Psoas muscle (tissue), 7 donors: ENCODE measurements at regions not wholly inside any gene's neighbourhood (a gene's known extent, or its start where the extent isn't known, plus 50 kb on each side); places are given as distances from the start of the nearest gene placed in this dataset.
A peak's percentile ranks its signal among the peaks of the same experiment; 100 is the strongest.
"Not testable (repeated sequence)": the region's sequence is repeated elsewhere in the genome, so short reads cannot be mapped to it uniquely, and the experiment has no call there.

Experiments used
- ATAC-seq, 4 donors: fragments of 200-7000 bp; cut with Tn5 transposase; one replicate each; pipeline ENCODE4 v1.9.1; 2020; ENCODE audit warnings: moderate library complexity in 3 of 4, mild to moderate bottlenecking in 2 of 4
- DNase-seq, 2 donors: peaks; one replicate each; pipeline ENCODE4 v3.0.0-alpha.2; 2020
- H3K27ac ChIP-seq: fragments of 200-600 bp; one replicate; pipeline ENCODE4 v1.8.0; 2022
- H3K27me3 ChIP-seq, 3 donors: fragments of 200-600 bp in 1 of 3; one replicate each; pipeline versions ENCODE4 v1.6.1 to v1.8.0; 2013 to 2022; ENCODE audit warnings: low read length in 2 of 3, mild to moderate bottlenecking in 2 of 3, moderate library complexity in 1 of 3; ENCODE audit not compliant: insufficient read depth in 3 of 3
- H3K36me3 ChIP-seq, 2 donors: fragments of 200-600 bp in 1 of 2; one replicate each; pipeline versions ENCODE4 v1.6.1 to v1.8.0; 2013 to 2022; ENCODE audit warnings: low read depth in 1 of 2, mild to moderate bottlenecking in 1 of 2, moderate library complexity in 1 of 2; ENCODE audit not compliant: insufficient read depth in 1 of 2
- H3K4me1 ChIP-seq: fragments of 200-600 bp; one replicate; pipeline ENCODE4 v1.8.0; 2022
- H3K4me3 ChIP-seq: fragments of 200-600 bp; one replicate; pipeline ENCODE4 v1.8.0; 2022; ENCODE audit warnings: mild to moderate bottlenecking
- H3K9me3 ChIP-seq: fragments of 200-600 bp; one replicate; pipeline ENCODE4 v1.8.0; 2022
- CTCF ChIP-seq: fragments of 200-600 bp; IDR thresholded peaks from one replicate; pipeline ENCODE4 v1.8.0; 2022; ENCODE audit warnings: antibody characterized with exemption
- WGBS, 3 donors: extraction: QIAGEN DNeasy Blood & Tissue Kit; methylation state at CpG; one replicate each; pipeline versions ENCODE4 v1.1.6 to v1.1.7; 2013; 5-methylcytosine and 5-hydroxymethylcytosine counted together
- intact Hi-C, 2 donors: fragments of 100-400 bp; cut with DNase I; formaldehyde crosslinking; loops; one replicate each; pipeline versions ENCODE4 v1.11.0 to v1.14.2; 2022
- donor health status: healthy with polysubstance abuse.
- donor health status: DM: no; HTN: no; CAD: no; lungs with moderate emphysema.
- donor health status: Bipolar disorder and iron deficiency.
- donor health status: healthy.
- donor health status: DM: yes; HTN: yes; CAD: no.
- donor health status: DM: no; HTN: no; CAD: no.
- donor health status: DM: yes; HTN: yes; CAD: no.

DNA sequence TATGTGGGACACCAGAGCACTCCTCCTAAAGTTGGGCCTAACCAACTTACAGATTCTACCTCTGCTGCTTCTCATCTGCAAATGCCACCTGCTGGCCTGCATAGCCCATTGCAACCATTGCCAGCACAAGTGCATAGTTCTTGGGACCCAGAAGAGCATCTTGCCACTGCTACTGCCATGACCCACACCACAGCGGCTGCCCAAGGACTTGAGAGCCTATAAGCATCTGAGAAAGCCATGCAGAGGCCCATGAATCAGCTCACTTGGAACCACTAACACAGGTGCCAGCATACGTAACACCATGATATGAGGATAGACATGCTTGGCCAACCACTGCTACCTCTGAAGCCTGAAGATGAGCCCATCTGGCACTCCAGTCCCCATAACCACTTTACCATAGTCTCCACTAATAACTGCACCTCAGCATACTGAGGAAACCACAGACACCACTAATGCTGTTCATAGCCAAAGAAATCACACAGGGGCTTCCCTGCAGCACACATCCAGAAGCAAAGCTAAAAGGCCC is 258.1 kb upstream of the AGTR2 start:
- Histone ChIP-seq H3K9me3 (no peaks in the 10 kb centered on the region), H3K27me3 (peaks cover 0 to 6% (median 0%) of the 10 kb centered on the region in 3 donors), H3K4me3 (no peak overlapping the region), H3K4me1 (no peaks in the 10 kb centered on the region), H3K27ac (no peak overlapping the region), H3K36me3 (no peaks in the 10 kb centered on the region)
- DNase-seq (no peak), ATAC-seq (no peak)
- intact Hi-C loops: no loop called here
- TF ChIP-seq CTCF: peak; percentile 19
- 77 to 100% (median 95%) methylated on average over 2 of the region's 2 CpGs for WGBS, 3 donors

- no peak for TF ChIP-seq CTCF
- no peak overlapping the region for H3K27ac ChIP-seq
- H3K36me3 ChIP-seq: no peaks in the 10 kb centered on the region
- intact Hi-C loops: no loop called here
- no peak overlapping the region for H3K4me3 ChIP-seq
- no peak for DNase-seq
- H3K27me3 ChIP-seq: no peaks in the 10 kb centered on the region
- H3K4me1 ChIP-seq: no peaks in the 10 kb centered on the region
- ATAC-seq: no peak
- H3K9me3 ChIP-seq: no peaks in the 10 kb centered on the region
These were observed 257.0 kb upstream of the AGTR2 start for GRCh38 chrX:115913575-115913974.

DNA sequence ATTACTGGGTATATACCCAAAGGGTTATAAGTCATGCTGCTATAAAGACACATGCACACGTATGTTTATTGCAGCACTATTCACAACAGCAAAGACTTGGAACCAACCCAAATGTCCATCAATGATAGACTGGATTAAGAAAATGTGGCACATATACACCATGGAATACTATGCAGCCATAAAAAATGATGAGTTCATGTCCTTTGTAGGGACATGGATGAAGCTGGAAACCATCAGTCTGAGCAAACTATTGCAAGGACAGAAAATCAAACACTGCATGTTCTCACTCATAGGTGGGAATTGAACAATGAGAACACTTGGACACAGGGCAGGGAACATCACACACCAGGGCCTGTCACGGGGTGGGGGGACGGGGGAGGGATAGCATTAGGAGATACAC is 254.9 kb upstream of the AGTR2 start:
- WGBS, 3 donors: 89 to 100% (median 92%) methylated on average over 2 to 3 of the region's 3 CpGs
- ATAC-seq, DNase-seq, H3K9me3 ChIP-seq, H3K4me3 ChIP-seq, intact Hi-C loops, H3K27me3 ChIP-seq, H3K36me3 ChIP-seq, H3K4me1 ChIP-seq, H3K27ac ChIP-seq: not testable (repeated sequence)

DNA sequence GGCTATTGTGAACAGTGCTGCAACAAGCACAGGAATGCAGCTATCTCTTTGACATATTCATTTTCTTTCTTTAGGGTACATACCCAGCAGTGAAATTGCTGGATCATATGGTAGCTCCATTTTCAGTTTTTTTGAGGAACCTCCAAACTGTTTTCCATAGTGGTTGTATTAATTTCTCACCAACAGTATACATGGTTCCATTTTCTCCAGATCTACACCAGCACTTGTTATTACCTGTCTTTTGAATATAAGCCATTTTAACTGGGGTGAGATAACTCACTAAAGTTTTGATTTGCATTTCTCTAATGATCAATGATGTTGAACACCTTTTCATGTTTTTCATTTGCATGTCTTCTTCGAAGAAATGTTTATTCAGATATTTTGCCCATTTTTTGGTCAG is 241.1 kb upstream of the AGTR2 start:
- no peak for ATAC-seq
- Histone ChIP-seq H3K27ac (no peak overlapping the region), H3K27me3 (peaks cover 0 to 7% (median 0%) of the 10 kb centered on the region in 3 donors), H3K9me3 (peaks cover 31% of the 10 kb centered on the region), H3K4me1 (no peaks in the 10 kb centered on the region), H3K36me3 (no peaks in the 10 kb centered on the region), H3K4me3 (no peak overlapping the region)
- no peak for DNase-seq
- no peak for TF ChIP-seq CTCF
- intact Hi-C loops: no loop called here
- 85 to 100% (median 100%) methylated on average over 1 of the region's 1 CpG for WGBS, 3 donors

- DNase-seq (no peak), ATAC-seq (no peak)
- intact Hi-C loops: no loop called here
- WGBS, 3 donors: 76 to 83% (median 78%) methylated on average over 5 of the region's 5 CpGs
- no peaks in the 10 kb centered on the region for H3K36me3 ChIP-seq
- no peaks in the 10 kb centered on the region for H3K9me3 ChIP-seq
- no peaks in the 10 kb centered on the region for H3K4me1 ChIP-seq
- H3K27me3 ChIP-seq: peaks cover 0 to 12% (median 0%) of the 10 kb centered on the region in 3 donors
- TF ChIP-seq CTCF: no peak
- no peak overlapping the region for H3K4me3 ChIP-seq
- H3K27ac ChIP-seq: no peak overlapping the region
These were observed 234.5 kb upstream of the AGTR2 start for GRCh38 chrX:115936008-115936407.
